ENCODE measurements at regions not wholly inside any gene's neighbourhood (a gene's known extent, or its start where the extent isn't known, plus 50 kb on each side); places are given as distances from the start of the nearest gene placed in this dataset.

GRCh38 chr15:47507221-47507985 lies 209.9 kb upstream of the SEMA6D start:
- Mint-ChIP-seq H3K27me3 (peaks cover 5% of the 10 kb centered on the region), H3K27ac (no peak overlapping the region), H3K4me1 (no peaks in the 10 kb centered on the region), H3K4me3 (no peak overlapping the region), H3K36me3 (ENCODE audit: low read depth) (no peaks in the 10 kb centered on the region)
- ATAC-seq: no peak
- no peak for DNase-seq
- H3K9me3 ChIP-seq (ENCODE audit: control insufficient read depth, low read length, poor library complexity, severe bottlenecking): no peaks in the 10 kb centered on the region

DNA sequence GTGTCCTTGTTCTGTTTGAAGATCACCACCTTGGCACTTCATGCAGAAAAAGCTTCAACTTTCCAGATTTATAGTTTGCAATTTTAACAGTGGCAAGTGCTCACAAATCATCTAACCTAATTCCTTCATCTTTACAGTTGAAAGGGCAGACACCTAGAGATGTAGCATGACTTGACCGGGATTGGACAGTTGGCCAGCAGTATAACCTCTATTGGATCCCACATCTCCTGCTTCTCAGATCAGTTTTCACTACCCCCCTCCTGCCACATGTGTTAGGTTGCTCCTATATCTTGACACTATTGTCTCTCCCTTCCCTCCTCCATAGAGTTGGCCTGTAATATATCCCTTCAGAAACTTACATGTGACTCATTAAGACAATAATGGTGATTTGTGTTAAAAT lies 206.0 kb upstream of the SEMA6D start:
- H3K27ac Mint-ChIP-seq: no peak overlapping the region
- no peaks in the 10 kb centered on the region for H3K4me1 Mint-ChIP-seq
- H3K36me3 Mint-ChIP-seq (ENCODE audit: low read depth): no peaks in the 10 kb centered on the region
- H3K9me3 ChIP-seq (ENCODE audit: control insufficient read depth, low read length, poor library complexity, severe bottlenecking): no peaks in the 10 kb centered on the region
- DNase-seq (no peak), ATAC-seq (no peak)
- H3K27me3 Mint-ChIP-seq: no peaks in the 10 kb centered on the region
- H3K4me3 Mint-ChIP-seq: no peak overlapping the region

GRCh38 chr15:47513471-47513870 lies 203.8 kb upstream of the SEMA6D start:
- no peaks in the 10 kb centered on the region for H3K4me1 Mint-ChIP-seq
- H3K27me3 Mint-ChIP-seq: no peaks in the 10 kb centered on the region

GRCh38 chr15:47514200-47514652 lies 203.1 kb upstream of the SEMA6D start:
- no peaks in the 10 kb centered on the region for H3K9me3 ChIP-seq (ENCODE audit: control insufficient read depth, low read length, poor library complexity, severe bottlenecking)
- no peaks in the 10 kb centered on the region for H3K36me3 Mint-ChIP-seq (ENCODE audit: low read depth)
- no peak overlapping the region for H3K27ac Mint-ChIP-seq
- no peak for DNase-seq
- no peaks in the 10 kb centered on the region for H3K27me3 Mint-ChIP-seq
- no peak for ATAC-seq
- no peak overlapping the region for H3K4me3 Mint-ChIP-seq
- H3K4me1 Mint-ChIP-seq: no peaks in the 10 kb centered on the region

More at GRCh38 chr15:47513471-47513870, 203.8 kb upstream of the SEMA6D start:
- H3K27ac Mint-ChIP-seq: no peak overlapping the region
- no peaks in the 10 kb centered on the region for H3K9me3 ChIP-seq (ENCODE audit: control insufficient read depth, low read length, poor library complexity, severe bottlenecking)
- DNase-seq: no peak
- H3K36me3 Mint-ChIP-seq (ENCODE audit: low read depth): no peaks in the 10 kb centered on the region
- ATAC-seq: no peak
- no peak overlapping the region for H3K4me3 Mint-ChIP-seq

- no peaks in the 10 kb centered on the region for H3K4me1 Mint-ChIP-seq
- DNase-seq (no peak), ATAC-seq (no peak)
- no peak overlapping the region for H3K27ac Mint-ChIP-seq
- H3K4me3 Mint-ChIP-seq: no peak overlapping the region
- H3K9me3 ChIP-seq (ENCODE audit: control insufficient read depth, low read length, poor library complexity, severe bottlenecking): peaks cover 2% of the 10 kb centered on the region
- no peaks in the 10 kb centered on the region for H3K27me3 Mint-ChIP-seq
- no peaks in the 10 kb centered on the region for H3K36me3 Mint-ChIP-seq (ENCODE audit: low read depth)
These were observed 200.7 kb upstream of the SEMA6D start for GRCh38 chr15:47516558-47516957.

DNA sequence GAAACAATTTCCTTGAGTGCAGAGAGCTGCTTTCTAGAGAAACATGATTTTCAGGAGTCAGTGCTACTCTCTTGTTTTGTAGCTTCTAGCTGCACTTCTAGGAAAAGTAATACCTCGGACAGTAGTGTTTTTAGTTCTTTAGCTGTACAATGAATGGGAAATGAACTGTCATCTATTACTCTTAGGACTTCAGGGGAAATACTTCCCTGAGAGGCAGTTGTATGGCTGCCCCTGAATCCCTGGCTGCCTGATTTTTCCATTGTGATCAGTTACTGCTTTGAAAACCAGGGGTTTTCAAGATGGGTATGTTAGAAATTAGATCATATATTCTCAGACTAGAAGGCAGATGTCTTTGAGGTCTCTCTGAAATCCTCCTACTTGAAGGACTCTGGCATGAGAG lies 200.3 kb upstream of the SEMA6D start:
- Mint-ChIP-seq H3K27ac (no peak overlapping the region), H3K4me1 (no peaks in the 10 kb centered on the region), H3K4me3 (no peak overlapping the region), H3K27me3 (no peaks in the 10 kb centered on the region), H3K36me3 (ENCODE audit: low read depth) (no peaks in the 10 kb centered on the region)
- DNase-seq (no peak), ATAC-seq (no peak)
- H3K9me3 ChIP-seq (ENCODE audit: control insufficient read depth, low read length, poor library complexity, severe bottlenecking): peaks cover 2% of the 10 kb centered on the region

GRCh38 chr15:47517737-47518136 lies 199.6 kb upstream of the SEMA6D start:
- no peaks in the 10 kb centered on the region for H3K36me3 Mint-ChIP-seq (ENCODE audit: low read depth)
- H3K27me3 Mint-ChIP-seq: no peaks in the 10 kb centered on the region
- no peak for ATAC-seq
- no peak overlapping the region for H3K4me3 Mint-ChIP-seq
- peaks cover 2% of the 10 kb centered on the region for H3K9me3 ChIP-seq (ENCODE audit: control insufficient read depth, low read length, poor library complexity, severe bottlenecking)
- no peaks in the 10 kb centered on the region for H3K4me1 Mint-ChIP-seq
- no peak for DNase-seq
- H3K27ac Mint-ChIP-seq: no peak overlapping the region

- Mint-ChIP-seq H3K4me3 (no peak overlapping the region), H3K27ac (no peak overlapping the region), H3K4me1 (no peaks in the 10 kb centered on the region), H3K36me3 (ENCODE audit: low read depth) (no peaks in the 10 kb centered on the region), H3K27me3 (no peaks in the 10 kb centered on the region)
- peaks cover 2% of the 10 kb centered on the region for H3K9me3 ChIP-seq (ENCODE audit: control insufficient read depth, low read length, poor library complexity, severe bottlenecking)
- DNase-seq (no peak), ATAC-seq (no peak)
These were observed 193.4 kb upstream of the SEMA6D start for GRCh38 chr15:47523681-47524475.

DNA sequence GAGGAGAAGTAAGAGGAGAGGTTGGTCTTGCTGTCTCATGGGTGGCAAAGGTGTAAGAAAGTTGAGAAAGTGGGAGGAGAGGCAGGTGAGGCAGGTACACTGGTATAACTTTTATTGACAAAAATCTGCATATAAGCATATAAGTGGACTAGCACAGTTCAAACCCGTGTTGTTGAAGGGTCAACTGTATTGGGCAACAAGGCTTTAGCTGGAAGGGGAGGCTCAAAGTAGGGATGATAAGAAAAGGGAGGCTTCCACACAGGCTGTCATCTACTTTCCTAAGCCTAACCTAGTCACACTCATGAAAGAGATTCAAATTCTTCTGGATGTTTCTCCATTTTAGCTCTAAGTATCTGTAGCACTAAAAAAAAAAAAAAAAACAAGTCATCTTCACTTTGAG lies 188.1 kb upstream of the SEMA6D start:
- Mint-ChIP-seq H3K4me3 (no peak overlapping the region), H3K27me3 (no peaks in the 10 kb centered on the region), H3K36me3 (ENCODE audit: low read depth) (no peaks in the 10 kb centered on the region), H3K27ac (no peak overlapping the region), H3K4me1 (no peaks in the 10 kb centered on the region)
- ATAC-seq (no peak), DNase-seq (no peak)
- no peaks in the 10 kb centered on the region for H3K9me3 ChIP-seq (ENCODE audit: control insufficient read depth, low read length, poor library complexity, severe bottlenecking)

GRCh38 chr15:47534673-47535072 lies 182.6 kb upstream of the SEMA6D start:
- H3K27me3 Mint-ChIP-seq: no peaks in the 10 kb centered on the region
- H3K4me3 Mint-ChIP-seq: no peak overlapping the region
- no peaks in the 10 kb centered on the region for H3K36me3 Mint-ChIP-seq (ENCODE audit: low read depth)
- no peak for DNase-seq
- no peaks in the 10 kb centered on the region for H3K4me1 Mint-ChIP-seq
- H3K27ac Mint-ChIP-seq: no peak overlapping the region
- no peaks in the 10 kb centered on the region for H3K9me3 ChIP-seq (ENCODE audit: control insufficient read depth, low read length, poor library complexity, severe bottlenecking)
- ATAC-seq: no peak

DNA sequence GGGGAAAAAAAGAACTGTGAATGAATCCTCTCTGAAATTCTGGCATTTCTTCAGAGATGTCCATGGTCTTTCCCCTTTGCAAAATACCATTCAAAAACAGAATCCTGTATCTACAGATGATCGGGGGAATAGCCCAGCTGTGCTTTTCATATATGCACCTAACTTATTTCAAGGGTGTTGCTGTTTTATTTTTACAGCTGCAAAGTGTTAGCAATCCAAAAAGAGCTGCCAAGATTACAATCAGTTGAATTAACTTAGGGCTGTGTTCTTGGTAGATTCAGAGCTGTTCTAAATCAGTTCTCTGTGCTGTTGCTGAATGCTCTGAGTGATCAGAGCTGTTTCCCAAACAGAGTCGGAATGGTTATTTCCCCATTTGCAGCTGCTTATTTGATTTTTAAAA lies 175.7 kb upstream of the SEMA6D start:
- ATAC-seq (no peak), DNase-seq (no peak)
- Mint-ChIP-seq H3K27ac (no peak overlapping the region), H3K27me3 (no peaks in the 10 kb centered on the region), H3K36me3 (ENCODE audit: low read depth) (no peaks in the 10 kb centered on the region), H3K4me3 (no peak overlapping the region), H3K4me1 (no peaks in the 10 kb centered on the region)
- no peaks in the 10 kb centered on the region for H3K9me3 ChIP-seq (ENCODE audit: control insufficient read depth, low read length, poor library complexity, severe bottlenecking)

GRCh38 chr15:47542312-47542989 lies 174.9 kb upstream of the SEMA6D start:
- H3K4me1 Mint-ChIP-seq: no peaks in the 10 kb centered on the region
- no peaks in the 10 kb centered on the region for H3K36me3 Mint-ChIP-seq (ENCODE audit: low read depth)

DNA sequence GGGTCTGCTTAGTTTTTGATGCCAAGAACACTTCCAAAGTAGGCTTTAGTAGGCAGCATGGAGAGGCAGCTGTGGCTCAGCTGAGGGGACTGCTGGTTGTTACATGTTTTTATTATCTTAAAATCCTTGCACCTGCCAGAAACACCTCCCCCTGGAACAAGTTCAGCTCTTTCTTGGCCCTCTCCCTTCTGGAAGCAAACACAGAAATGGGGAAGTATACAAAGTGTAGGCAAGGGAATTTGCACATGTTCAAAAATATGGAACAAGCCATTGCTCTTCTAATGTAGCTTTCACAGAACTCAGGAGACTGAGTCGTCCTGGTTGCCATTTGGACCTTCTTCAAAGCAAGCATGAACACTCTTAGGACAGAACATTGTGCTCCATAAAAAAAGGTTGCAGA lies 169.1 kb upstream of the SEMA6D start:
- Mint-ChIP-seq H3K4me1 (no peaks in the 10 kb centered on the region), H3K4me3 (no peak overlapping the region), H3K36me3 (ENCODE audit: low read depth) (no peaks in the 10 kb centered on the region), H3K27ac (no peak overlapping the region), H3K27me3 (no peaks in the 10 kb centered on the region)
- DNase-seq: no peak
- no peaks in the 10 kb centered on the region for H3K9me3 ChIP-seq (ENCODE audit: control insufficient read depth, low read length, poor library complexity, severe bottlenecking)
- ATAC-seq: no peak

More at GRCh38 chr15:47542312-47542989, 174.9 kb upstream of the SEMA6D start:
- no peak overlapping the region for H3K4me3 Mint-ChIP-seq
- ATAC-seq: no peak
- no peak for DNase-seq
- no peak overlapping the region for H3K27ac Mint-ChIP-seq
- no peaks in the 10 kb centered on the region for H3K9me3 ChIP-seq (ENCODE audit: control insufficient read depth, low read length, poor library complexity, severe bottlenecking)
- H3K27me3 Mint-ChIP-seq: no peaks in the 10 kb centered on the region
